Stimulated activated CD4-positive, alpha-beta T cell treated with anti-CD3 and anti-CD28 coated beads, Interleukin-15, amount 100 ng/mL, for 24 hours (primary cell): ENCODE measurements at regions not wholly inside any gene's neighbourhood (a gene's known extent, or its start where the extent isn't known, plus 50 kb on each side); places are given as distances from the start of the nearest gene placed in this dataset.

ENCODE experiments used
- DNase-seq: peaks from one replicate; pipeline ENCODE4 v3.0.0-alpha.2; 2020

DNA sequence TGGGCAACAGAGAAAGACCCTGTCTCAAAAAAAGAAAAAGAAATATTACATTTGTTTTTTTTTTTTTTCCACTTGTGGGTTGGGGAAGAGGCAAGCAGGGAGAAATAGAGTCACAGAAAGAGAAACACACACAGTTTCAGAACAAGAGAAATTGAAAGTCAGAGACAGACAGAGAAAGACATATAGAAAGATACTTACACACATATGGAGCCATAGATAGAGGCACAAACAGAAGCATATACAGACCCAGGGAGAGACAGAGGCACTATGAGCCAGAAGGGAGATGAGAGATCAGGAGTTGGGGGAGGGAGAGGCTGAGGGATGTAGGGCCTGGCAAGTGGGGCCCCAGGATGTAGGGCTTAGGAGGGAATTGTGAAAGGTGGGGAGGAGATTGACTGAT is 55.2 kb upstream of the GIMD1 start:
- no peak for DNase-seq

DNA sequence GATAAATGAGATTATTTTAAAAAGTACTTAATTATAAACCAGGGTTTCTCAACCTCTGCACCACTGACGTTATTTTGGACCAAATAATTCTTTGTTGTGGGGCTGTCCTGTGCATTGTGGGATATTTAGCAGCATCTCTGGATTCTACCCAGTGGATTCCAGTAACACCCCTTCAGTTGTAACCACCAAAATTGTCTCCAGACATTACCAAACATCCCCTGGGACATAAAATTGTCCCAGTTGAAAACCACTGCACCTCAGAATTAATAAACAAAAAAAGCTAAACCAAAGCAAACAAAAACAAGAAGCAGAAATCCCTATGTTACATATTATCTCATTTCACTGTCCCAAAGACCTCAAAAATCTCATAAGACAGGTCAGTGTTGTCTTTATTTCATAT is 54.2 kb upstream of the GIMD1 start:
- no peak for DNase-seq

DNA sequence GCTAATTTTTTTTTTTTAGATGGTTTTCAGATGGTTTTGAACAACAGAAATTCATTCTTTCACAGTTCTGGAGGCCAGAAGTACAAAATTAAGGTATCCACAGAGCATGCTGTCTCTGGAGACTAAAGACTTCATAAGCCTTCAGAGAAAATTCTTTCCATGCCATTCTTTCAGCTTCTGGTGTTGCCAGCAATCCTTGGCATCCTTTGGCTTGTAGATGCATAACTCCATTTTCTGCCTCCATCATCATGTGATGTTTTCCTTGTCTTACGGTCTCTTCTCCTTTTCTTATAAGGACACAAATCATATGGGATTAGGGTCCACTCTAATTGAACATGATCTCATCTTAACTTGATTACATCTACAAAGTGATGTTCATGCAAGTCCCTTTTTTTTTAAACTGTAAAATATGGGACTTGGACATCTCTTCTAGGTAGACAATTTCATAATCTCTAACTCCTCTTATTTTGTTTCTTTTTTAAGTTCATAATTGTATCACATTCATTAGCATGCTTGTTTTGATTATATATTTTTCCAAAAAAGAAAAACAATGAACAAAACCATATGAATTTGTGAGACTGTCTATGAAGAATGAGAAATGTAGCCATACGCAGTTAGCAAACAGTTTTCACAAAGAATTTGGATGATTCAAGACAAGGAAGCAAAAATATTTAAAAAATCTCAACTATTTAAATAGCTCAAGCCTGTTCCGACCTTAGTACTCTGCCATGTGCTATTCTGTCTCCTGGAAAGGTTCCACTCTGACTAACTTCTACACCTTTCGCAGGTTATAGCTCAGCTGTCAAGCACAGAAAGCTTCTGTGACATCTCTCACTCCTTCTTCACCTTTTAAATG is 53.1 kb upstream of the GIMD1 start:
- no peak for DNase-seq

DNA sequence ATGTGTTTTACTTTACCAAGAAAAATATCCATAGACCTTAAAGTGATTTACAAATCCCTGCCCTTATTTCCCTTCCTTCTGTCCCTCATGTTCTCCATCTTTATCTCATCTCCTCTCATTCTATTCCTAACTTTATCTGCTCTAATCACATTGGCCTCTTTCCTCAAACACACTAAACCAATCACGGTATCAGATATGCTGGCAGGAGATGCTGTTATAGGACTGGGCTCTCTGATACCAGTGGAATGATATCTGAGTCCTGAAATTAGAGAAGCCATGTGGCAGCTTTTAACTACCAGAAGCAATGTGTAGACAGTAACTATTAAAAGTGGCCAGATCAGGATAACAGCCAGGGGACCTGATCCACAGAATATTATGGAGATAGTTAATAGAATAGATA is 49.9 kb upstream of the GIMD1 start:
- no peak for DNase-seq
